ENCODE measurements at regions not wholly inside any gene's neighbourhood (a gene's known extent, or its start where the extent isn't known, plus 50 kb on each side); places are given as distances from the start of the nearest gene placed in this dataset.

DNA sequence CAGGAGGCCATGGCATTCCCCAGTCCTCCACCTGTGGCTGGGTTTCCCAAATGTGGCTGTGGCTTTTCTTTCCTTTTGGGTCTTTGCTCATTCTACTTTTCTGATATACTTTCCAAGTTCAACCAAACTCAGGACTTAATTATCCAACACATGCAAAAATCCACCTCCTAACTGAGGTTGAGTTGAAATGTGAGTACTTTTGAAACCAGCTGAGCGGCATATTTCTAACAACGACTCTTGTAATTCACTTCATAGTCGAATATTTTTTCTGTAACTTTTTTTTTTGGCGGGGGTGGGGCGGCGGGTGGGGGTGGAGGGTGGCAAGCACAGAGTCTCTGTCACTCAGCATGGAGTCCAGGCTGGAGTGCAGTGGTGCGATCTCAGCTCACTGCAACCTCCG lies 165.2 kb upstream of the PITRM1 start:
- no peak for DNase-seq
- Histone ChIP-seq H3K4me3 (no peak overlapping the region), H3K36me3 (no peaks in the 10 kb centered on the region), H3K27me3 (no peaks in the 10 kb centered on the region), H3K27ac (no peak overlapping the region), H3K9me3 (no peaks in the 10 kb centered on the region), H3K4me1 (no peaks in the 10 kb centered on the region)
- WGBS, 4 donors, result 94 to 97% (median 96%) methylated on average over 8 of the region's 8 CpGs
- ATAC-seq, result no peak
- no peak for TF ChIP-seq POLR2A (IDR thresholded peaks at IDR 0.05)
- TF ChIP-seq, protein P1, sequence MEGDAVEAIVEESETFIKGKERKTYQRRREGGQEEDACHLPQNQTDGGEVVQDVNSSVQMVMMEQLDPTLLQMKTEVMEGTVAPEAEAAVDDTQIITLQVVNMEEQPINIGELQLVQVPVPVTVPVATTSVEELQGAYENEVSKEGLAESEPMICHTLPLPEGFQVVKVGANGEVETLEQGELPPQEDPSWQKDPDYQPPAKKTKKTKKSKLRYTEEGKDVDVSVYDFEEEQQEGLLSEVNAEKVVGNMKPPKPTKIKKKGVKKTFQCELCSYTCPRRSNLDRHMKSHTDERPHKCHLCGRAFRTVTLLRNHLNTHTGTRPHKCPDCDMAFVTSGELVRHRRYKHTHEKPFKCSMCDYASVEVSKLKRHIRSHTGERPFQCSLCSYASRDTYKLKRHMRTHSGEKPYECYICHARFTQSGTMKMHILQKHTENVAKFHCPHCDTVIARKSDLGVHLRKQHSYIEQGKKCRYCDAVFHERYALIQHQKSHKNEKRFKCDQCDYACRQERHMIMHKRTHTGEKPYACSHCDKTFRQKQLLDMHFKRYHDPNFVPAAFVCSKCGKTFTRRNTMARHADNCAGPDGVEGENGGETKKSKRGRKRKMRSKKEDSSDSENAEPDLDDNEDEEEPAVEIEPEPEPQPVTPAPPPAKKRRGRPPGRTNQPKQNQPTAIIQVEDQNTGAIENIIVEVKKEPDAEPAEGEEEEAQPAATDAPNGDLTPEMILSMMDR (IDR thresholded peaks at IDR 0.05), result no peak
- intact Hi-C loops (cut with DNase I), result no loop called here

DNA sequence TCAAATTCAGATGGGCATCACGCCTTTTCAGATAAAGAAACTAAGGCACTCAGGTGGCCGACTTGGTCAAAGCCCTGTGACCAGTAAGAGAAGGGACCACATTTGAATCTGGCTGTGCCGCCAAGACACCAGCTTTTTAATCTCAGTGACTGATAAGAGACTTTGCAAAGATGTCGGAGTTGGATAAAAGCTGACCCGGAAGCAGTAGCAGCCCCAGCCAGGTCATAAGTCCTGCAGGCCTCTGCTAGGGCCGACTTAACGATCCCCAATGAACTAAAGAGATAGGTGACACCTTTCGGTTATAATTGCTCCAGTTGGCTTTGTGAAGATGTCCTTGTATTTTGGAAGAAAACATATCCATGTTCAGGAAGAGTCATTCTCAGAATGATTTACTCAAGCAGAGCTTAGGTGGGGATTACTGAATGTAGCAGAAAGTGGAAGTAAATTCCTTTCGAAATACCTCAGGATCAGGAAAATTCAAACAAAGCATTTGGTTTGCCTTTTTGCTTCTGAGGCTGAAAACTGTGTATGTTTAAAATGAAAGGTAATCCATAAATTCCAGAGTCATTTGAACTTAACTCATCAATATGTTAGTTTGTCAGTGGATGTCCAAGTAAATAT lies 164.2 kb upstream of the PITRM1 start:
- no peak overlapping the region for H3K27ac ChIP-seq
- H3K9me3 ChIP-seq, result no peaks in the 10 kb centered on the region
- no peaks in the 10 kb centered on the region for H3K4me1 ChIP-seq
- intact Hi-C loops (cut with DNase I), result no loop called here
- DNase-seq, result no peak
- no peak for ATAC-seq
- no peaks in the 10 kb centered on the region for H3K36me3 ChIP-seq
- TF ChIP-seq POLR2A (IDR thresholded peaks at IDR 0.05), result no peak
- TF ChIP-seq, protein P1 (IDR thresholded peaks at IDR 0.05), result no peak
- H3K4me3 ChIP-seq, result no peak overlapping the region
- H3K27me3 ChIP-seq, result no peaks in the 10 kb centered on the region
- 94 to 96% (median 95%) methylated on average over 9 of the region's 9 CpGs for WGBS, 4 donors

DNA sequence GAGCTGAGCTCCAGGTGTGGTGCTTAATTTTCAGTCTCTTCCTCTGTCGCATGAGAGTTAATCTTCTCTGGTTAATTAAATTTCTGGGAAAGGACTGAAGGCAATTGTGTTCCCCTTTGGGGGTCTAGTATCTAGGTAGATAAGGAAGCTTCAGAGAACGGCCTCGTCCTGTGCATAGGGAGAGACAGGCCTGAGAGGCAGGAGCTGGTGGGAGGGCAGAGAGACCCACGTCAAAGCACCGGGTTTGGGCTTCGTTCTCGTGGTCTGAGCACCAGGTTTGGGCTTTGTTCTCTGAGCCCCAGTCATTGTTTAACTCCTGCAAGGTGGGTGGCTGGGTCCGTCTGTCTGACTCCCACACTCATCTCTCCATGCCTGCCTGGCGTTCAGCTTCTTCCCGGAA lies 160.8 kb upstream of the PITRM1 start:
- Histone ChIP-seq H3K36me3 (no peaks in the 10 kb centered on the region), H3K27me3 (no peaks in the 10 kb centered on the region), H3K4me1 (no peaks in the 10 kb centered on the region), H3K9me3 (no peaks in the 10 kb centered on the region), H3K27ac (no peak overlapping the region), H3K4me3 (no peak overlapping the region)
- DNase-seq, result no peak
- TF ChIP-seq POLR2A (IDR thresholded peaks at IDR 0.05), result no peak
- TF ChIP-seq, protein P1 (IDR thresholded peaks at IDR 0.05), result no peak
- 87 to 93% (median 89%) methylated on average over 10 of the region's 10 CpGs for WGBS, 4 donors
- intact Hi-C loops (cut with DNase I), result no loop called here
- no peak for ATAC-seq

DNA sequence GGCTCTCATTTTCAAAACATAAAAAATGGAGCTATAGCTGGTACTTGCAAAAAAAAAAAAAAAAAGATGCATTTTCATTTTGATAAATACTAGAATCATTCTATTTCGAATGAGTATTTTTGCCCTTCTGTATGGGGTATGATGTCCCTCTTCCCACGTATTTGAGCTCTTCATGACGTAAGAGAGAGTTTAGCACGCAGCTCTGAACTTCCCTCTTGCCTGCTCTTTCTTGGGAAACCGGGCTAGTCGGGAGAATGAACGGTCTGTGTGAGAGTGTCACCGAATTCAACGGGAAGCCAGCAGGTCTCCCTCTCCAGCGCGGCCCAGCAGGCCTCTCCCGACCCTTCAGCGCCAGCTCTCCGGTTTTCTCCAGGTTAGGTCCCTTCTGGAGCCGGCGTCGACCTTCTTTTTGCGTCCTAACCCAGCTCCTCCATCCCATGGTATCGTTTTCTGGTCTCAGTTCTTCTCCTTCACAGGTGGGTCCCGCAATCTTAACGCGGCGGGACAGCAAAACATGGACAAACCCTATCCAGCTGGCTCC lies 159.2 kb upstream of the PITRM1 start:
- ATAC-seq (no peak), DNase-seq (no peak)
- H3K27me3 ChIP-seq, result no peaks in the 10 kb centered on the region
- H3K9me3 ChIP-seq, result no peaks in the 10 kb centered on the region
- H3K4me1 ChIP-seq, result no peaks in the 10 kb centered on the region
- H3K27ac ChIP-seq, result no peak overlapping the region
- no peak overlapping the region for H3K4me3 ChIP-seq
- TF ChIP-seq POLR2A (IDR thresholded peaks at IDR 0.05), result no peak
- TF ChIP-seq, protein P1 (IDR thresholded peaks at IDR 0.05), result no peak
- intact Hi-C loops (cut with DNase I), result no loop called here
- H3K36me3 ChIP-seq, result no peaks in the 10 kb centered on the region
- 93 to 97% (median 97%) methylated on average over 23 of the region's 23 CpGs for WGBS, 4 donors

Data from heart left ventricle (tissue), 16 donors.